ENCODE measurements at regions not wholly inside any gene's neighbourhood (a gene's known extent, or its start where the extent isn't known, plus 50 kb on each side); places are given as distances from the start of the nearest gene placed in this dataset.

DNA sequence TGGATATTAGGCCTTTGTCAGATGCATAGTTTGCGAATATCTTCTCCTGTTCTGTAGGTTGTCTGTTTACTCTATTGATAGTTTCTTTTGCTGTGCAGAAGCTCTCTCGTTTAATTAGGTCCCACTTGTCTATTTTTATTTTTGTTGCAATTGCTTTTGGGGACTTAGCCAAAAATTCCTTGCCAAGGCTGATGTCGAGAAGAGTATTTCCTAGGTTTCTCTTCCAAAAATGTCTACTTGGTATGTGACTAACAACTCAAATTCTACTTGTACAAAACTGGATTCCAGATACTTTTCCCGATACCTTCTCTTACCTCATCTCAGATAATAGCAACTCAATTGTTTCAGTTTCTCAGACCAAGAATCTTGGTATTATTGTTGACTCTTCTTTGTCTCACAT, 142.4 kb upstream of the GLRA2 start:
- H3K4me3 ChIP-seq, result no peak overlapping the region
- no peak overlapping the region for H3K27ac ChIP-seq
- H3K9me3 ChIP-seq, result no peaks in the 10 kb centered on the region
- DNase-seq, result no peak
- no peaks in the 10 kb centered on the region for H3K27me3 ChIP-seq
- TF ChIP-seq, protein P1, sequence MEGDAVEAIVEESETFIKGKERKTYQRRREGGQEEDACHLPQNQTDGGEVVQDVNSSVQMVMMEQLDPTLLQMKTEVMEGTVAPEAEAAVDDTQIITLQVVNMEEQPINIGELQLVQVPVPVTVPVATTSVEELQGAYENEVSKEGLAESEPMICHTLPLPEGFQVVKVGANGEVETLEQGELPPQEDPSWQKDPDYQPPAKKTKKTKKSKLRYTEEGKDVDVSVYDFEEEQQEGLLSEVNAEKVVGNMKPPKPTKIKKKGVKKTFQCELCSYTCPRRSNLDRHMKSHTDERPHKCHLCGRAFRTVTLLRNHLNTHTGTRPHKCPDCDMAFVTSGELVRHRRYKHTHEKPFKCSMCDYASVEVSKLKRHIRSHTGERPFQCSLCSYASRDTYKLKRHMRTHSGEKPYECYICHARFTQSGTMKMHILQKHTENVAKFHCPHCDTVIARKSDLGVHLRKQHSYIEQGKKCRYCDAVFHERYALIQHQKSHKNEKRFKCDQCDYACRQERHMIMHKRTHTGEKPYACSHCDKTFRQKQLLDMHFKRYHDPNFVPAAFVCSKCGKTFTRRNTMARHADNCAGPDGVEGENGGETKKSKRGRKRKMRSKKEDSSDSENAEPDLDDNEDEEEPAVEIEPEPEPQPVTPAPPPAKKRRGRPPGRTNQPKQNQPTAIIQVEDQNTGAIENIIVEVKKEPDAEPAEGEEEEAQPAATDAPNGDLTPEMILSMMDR (IDR thresholded peaks at IDR 0.05), result no peak
- intact Hi-C loops (cut with DNase I; ENCODE audit: low total_unique reads), result loop anchor here (2.0 kb wide), 1 partner anchor 78 kb away; no protein-coding TSS in a partner anchor
- H3K4me1 ChIP-seq, result no peaks in the 10 kb centered on the region
- H3K36me3 ChIP-seq, result no peaks in the 10 kb centered on the region

DNA sequence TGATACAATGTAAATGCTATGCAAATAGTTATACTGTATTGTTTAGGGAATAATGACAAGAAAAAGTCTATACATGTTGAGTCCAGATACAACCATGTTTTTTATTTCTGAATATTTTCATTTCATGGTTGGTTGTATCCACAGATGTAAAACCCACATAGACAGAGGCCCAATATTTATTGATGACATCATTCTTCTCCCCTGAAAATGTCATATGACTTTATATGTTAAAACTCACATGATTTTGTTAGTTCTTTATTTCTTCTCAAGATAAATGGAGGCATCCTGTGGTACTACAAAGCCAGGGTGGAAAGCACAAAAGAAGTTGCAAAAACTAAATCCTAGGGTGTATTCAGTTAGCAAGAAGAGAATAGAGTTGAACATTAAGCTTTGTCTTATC, 149.3 kb upstream of the GLRA2 start:
- H3K27me3 ChIP-seq, result no peaks in the 10 kb centered on the region
- no peak overlapping the region for H3K27ac ChIP-seq
- no peaks in the 10 kb centered on the region for H3K4me1 ChIP-seq
- H3K36me3 ChIP-seq, result no peaks in the 10 kb centered on the region
- no peak overlapping the region for H3K4me3 ChIP-seq
- no peaks in the 10 kb centered on the region for H3K9me3 ChIP-seq
- no peak for DNase-seq
- intact Hi-C loops (cut with DNase I; ENCODE audit: low total_unique reads), result no loop called here
- TF ChIP-seq, protein P1 (IDR thresholded peaks at IDR 0.05), result no peak

DNA sequence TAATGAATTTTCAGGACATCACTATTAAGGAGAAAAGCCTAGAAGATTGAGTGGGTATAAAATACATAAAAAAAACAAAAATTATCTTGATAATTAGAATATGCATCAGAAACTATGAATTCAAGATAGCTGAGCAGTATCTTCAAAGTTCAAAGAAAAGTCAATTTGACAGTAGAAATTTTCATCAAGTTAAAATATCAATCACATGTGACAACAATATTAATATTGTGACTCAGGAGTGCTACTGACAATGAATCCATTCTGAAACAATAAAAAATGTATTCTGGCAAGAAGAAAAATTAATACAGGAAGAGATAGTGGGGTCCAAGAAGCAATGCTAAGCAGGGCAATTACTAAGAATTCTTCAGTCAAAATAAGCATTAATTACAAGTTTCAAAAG, 151.9 kb upstream of the GLRA2 start:
- no peak for DNase-seq
- H3K27me3 ChIP-seq, result no peaks in the 10 kb centered on the region
- H3K27ac ChIP-seq, result no peak overlapping the region
- no peaks in the 10 kb centered on the region for H3K4me1 ChIP-seq
- no peak overlapping the region for H3K4me3 ChIP-seq
- TF ChIP-seq, protein P1 (IDR thresholded peaks at IDR 0.05), result no peak
- peaks cover 0 to 4% (median 0%) of the 10 kb centered on the region in 3 donors for H3K9me3 ChIP-seq
- intact Hi-C loops (cut with DNase I; ENCODE audit: low total_unique reads), result loop anchor here (10.0 kb wide), 1 partner anchor 537 kb away; no protein-coding TSS in a partner anchor
- no peaks in the 10 kb centered on the region for H3K36me3 ChIP-seq

DNA sequence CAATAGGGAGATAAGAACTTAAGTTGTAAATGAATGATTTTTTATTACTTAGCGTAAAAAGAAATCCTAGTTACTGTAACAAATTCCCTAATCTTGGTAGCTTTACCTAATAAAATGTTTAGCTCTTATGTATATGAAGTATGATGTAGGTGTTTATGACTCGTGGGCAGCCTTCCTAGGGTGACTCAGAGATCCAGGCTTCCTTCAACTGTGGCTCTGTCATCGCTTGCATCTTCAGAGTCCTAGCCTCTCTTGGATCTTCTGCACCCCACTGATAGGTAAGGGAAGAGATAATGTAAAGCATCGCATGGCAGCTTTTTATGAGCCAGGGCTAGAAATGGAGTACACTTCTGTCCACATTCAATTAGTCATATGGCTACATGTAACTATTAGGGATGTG, 165.6 kb upstream of the GLRA2 start:
- TF ChIP-seq, protein P1 (IDR thresholded peaks at IDR 0.05), result no peak
- intact Hi-C loops (cut with DNase I; ENCODE audit: low total_unique reads), result no loop called here
- Histone ChIP-seq H3K27me3 (no peaks in the 10 kb centered on the region), H3K9me3 (no peaks in the 10 kb centered on the region), H3K4me1 (no peaks in the 10 kb centered on the region), H3K27ac (no peak overlapping the region), H3K4me3 (no peak overlapping the region), H3K36me3 (no peaks in the 10 kb centered on the region)
- no peak for DNase-seq

DNA sequence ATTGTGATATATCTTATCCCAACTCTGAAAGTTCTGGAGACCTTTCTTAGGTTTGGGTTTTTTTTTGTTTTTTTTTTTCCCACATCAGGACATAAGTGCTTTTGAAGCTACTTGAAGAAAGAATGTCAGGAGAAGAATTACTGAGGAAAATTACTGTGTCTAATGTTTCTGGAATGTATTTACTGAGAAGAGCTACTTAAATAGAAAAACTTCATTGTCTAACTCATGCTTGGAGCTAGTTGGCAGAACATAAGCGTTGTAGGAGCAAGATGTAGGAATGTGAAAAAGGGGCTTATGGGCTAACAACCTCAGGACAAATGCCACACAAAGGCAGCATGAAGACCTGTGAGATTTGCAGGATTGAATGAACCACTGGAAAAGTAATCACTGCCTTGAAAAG, 166.6 kb upstream of the GLRA2 start:
- Histone ChIP-seq H3K36me3 (no peaks in the 10 kb centered on the region), H3K9me3 (no peaks in the 10 kb centered on the region), H3K27me3 (no peaks in the 10 kb centered on the region), H3K27ac (no peak overlapping the region), H3K4me1 (no peaks in the 10 kb centered on the region), H3K4me3 (no peak overlapping the region)
- intact Hi-C loops (cut with DNase I; ENCODE audit: low total_unique reads), result no loop called here
- TF ChIP-seq, protein P1 (IDR thresholded peaks at IDR 0.05), result no peak
- DNase-seq, result no peak

DNA sequence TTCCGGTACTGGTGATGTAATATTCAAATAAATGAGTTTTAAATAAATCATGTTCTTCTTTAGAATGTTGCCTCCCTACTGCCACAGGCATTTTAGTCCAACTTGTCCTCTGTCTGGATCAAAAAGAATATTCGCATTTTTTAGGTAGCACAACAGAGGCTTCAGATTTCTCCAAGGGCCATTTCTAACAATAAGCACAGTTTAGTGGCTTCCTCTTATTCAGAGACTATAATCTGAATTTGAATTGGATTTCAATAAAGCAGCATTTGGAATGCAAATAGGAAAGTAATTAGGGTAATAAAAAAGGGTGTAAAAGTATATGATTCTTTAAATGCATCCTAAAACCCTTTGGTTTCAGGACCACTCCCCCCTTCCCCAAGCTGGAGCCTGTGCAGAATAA, 167.9 kb upstream of the GLRA2 start:
- DNase-seq, result no peak
- no peak overlapping the region for H3K27ac ChIP-seq
- H3K4me1 ChIP-seq, result no peaks in the 10 kb centered on the region
- H3K36me3 ChIP-seq, result no peaks in the 10 kb centered on the region
- no peaks in the 10 kb centered on the region for H3K27me3 ChIP-seq
- TF ChIP-seq, protein P1 (IDR thresholded peaks at IDR 0.05), result no peak
- no peak overlapping the region for H3K4me3 ChIP-seq
- no peaks in the 10 kb centered on the region for H3K9me3 ChIP-seq
- intact Hi-C loops (cut with DNase I; ENCODE audit: low total_unique reads), result no loop called here

All from tibial artery (tissue), 4 donors.